Left ventricle myocardium inferior (tissue), 1 donor: ENCODE measurements at regions not wholly inside any gene's neighbourhood (a gene's known extent, or its start where the extent isn't known, plus 50 kb on each side); places are given as distances from the start of the nearest gene placed in this dataset.

Source experiments
- DNase-seq: peaks from one replicate; pipeline ENCODE4 v3.0.0-alpha.2; 2020
- H3K27ac ChIP-seq: fragments of 200-600 bp; replicated peaks from 2 replicates; pipeline ENCODE4 v1.8.0; 2021
- H3K27me3 ChIP-seq: fragments of 200-600 bp; 2 replicates; pipeline ENCODE4 v1.8.0; 2021; ENCODE audit warnings: low read depth
- H3K36me3 ChIP-seq: fragments of 200-600 bp; 2 replicates; pipeline ENCODE4 v1.8.0; 2021
- H3K4me1 ChIP-seq: fragments of 200-600 bp; 2 replicates; pipeline ENCODE4 v1.8.0; 2021
- H3K4me3 ChIP-seq: fragments of 200-600 bp; 2 replicates; pipeline ENCODE4 v1.8.0; 2021; ENCODE audit warnings: mild to moderate bottlenecking, moderate library complexity
- H3K9me3 ChIP-seq: fragments of 200-600 bp; replicated peaks from 2 replicates; pipeline ENCODE4 v1.8.0; 2021
- intact Hi-C: fragments of 100-400 bp; cut with micrococcal nuclease; formaldehyde crosslinking; loops from one replicate; pipeline ENCODE4 v1.11.0; 2022
- TF ChIP-seq, protein P1 (sequence below): fragments of 200-600 bp; IDR thresholded peaks from 2 replicates; pipeline ENCODE4 v1.8.0; 2021; ENCODE audit warnings: antibody characterized with exemption, mild to moderate bottlenecking, borderline replicate concordance
- donor health status: DM: no; HTN: yes; CAD: no; lungs with severe emphysema.

DNA sequence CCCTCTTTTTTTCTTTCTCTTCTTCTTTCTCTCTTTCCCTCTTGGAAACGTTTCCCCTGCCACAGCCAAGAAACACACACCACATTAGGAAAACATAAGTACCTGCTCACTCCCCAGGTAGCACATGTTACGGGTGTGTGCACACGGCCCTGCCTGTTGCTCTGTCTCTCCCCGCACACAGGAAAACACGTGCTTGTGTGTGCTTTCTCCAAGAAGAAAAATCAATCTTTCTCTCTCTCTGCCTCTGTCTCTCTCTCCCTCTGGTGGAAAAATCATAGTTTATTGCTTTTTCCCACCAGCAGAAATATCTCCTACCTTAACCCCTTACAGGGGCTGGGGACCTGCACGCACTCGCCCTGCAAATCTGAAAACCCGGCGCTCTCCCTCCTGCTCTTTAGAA is 102.3 kb downstream of the EDN3 start:
- Histone ChIP-seq H3K4me1 (peaks cover 19% of the 10 kb centered on the region), H3K4me3 (no peak overlapping the region), H3K27me3 (peaks cover 98% of the 10 kb centered on the region), H3K36me3 (no peaks in the 10 kb centered on the region), H3K9me3 (no peaks in the 10 kb centered on the region), H3K27ac (no peak overlapping the region)
- intact Hi-C loops = no loop called here
- TF ChIP-seq, protein P1, sequence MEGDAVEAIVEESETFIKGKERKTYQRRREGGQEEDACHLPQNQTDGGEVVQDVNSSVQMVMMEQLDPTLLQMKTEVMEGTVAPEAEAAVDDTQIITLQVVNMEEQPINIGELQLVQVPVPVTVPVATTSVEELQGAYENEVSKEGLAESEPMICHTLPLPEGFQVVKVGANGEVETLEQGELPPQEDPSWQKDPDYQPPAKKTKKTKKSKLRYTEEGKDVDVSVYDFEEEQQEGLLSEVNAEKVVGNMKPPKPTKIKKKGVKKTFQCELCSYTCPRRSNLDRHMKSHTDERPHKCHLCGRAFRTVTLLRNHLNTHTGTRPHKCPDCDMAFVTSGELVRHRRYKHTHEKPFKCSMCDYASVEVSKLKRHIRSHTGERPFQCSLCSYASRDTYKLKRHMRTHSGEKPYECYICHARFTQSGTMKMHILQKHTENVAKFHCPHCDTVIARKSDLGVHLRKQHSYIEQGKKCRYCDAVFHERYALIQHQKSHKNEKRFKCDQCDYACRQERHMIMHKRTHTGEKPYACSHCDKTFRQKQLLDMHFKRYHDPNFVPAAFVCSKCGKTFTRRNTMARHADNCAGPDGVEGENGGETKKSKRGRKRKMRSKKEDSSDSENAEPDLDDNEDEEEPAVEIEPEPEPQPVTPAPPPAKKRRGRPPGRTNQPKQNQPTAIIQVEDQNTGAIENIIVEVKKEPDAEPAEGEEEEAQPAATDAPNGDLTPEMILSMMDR = no peak
- no peak for DNase-seq

DNA sequence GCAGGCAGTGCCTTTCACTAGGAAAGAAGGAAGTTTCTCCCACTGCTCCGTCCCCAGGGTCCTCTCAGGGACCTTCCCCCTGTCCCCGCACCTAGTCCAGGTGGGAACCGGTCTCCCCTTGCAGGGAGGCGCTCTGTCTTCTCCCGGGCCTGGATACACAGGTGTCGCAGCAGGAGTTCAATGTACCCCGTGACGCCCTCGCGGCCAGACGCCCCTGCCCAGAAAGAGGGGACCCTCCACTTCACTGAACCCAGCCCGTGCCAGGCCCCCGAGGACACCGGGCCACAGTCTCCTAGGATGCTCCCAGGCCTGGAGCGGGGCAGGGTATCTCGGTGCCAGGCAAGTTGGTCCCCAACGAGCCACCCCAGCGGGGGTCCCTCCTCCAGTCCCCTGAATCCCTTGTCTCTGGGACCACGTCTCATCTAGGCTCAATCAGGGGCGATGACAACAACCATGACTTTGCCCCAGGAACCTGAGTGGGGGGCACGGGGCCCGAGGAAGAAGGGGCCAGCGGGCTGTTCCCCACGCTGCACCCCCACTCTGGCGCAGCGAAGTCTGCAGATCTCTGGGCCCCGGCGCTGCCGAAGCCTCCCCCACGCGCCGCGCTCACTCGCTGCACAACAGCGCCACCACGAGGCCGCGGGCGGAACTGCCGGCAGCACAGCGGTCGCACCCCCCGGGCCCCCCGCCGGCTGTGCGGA is 103.0 kb downstream of the EDN3 start:
- intact Hi-C loops = no loop called here
- Histone ChIP-seq H3K27me3 (peaks cover 98% of the 10 kb centered on the region), H3K27ac (no peak overlapping the region), H3K4me1 (peaks cover 19% of the 10 kb centered on the region), H3K36me3 (no peaks in the 10 kb centered on the region), H3K9me3 (no peaks in the 10 kb centered on the region), H3K4me3 (peak overlapping the region; percentile 40)
- TF ChIP-seq, protein P1 = peak; percentile 93
- DNase-seq = peak; percentile 36

DNA sequence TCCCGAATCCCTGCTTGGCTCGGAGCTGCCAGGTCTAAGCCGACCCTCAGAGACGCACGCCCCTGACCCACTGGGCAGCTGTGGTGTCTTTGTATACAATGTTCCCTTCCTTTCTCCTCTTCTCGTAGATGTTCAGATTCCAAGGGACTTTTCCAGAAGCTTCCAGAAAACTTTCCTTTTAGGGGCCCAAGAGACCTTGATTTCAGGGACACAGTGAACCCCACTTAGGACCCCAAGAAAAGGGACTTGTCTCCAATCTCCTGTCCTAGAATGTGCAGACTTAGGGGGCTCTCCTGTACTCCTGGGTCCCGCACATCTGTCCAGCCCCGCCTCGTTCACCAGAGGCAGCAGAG is 103.5 kb downstream of the EDN3 start:
- Histone ChIP-seq H3K4me3 (peak overlapping the region; percentile 40), H3K27me3 (peaks cover 98% of the 10 kb centered on the region), H3K4me1 (peaks cover 19% of the 10 kb centered on the region), H3K36me3 (no peaks in the 10 kb centered on the region), H3K27ac (no peak overlapping the region), H3K9me3 (no peaks in the 10 kb centered on the region)
- intact Hi-C loops = no loop called here
- TF ChIP-seq, protein P1 = peak; percentile 9
- DNase-seq = no peak

DNA sequence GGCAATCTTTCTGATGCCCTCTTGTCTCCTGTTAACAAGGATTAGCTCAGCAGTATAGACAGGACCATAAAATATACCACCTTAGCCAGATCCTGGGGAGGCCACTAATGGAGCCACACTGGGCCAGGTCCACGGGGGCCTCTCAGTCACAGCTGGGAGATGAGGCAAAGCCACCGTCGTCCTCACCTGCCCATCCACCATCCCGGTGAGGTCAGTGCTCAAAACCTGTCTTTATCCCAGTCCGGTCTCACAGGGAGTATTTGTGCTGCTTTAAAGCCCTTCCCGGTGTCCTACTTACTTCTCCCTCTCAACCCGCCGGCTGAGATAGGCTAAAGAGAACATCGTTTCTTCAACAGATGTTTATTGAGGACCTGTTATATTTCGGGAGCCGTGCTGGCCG is 104.3 kb downstream of the EDN3 start:
- Histone ChIP-seq H3K36me3 (no peaks in the 10 kb centered on the region), H3K27ac (no peak overlapping the region), H3K4me1 (peaks cover 19% of the 10 kb centered on the region), H3K9me3 (no peaks in the 10 kb centered on the region), H3K4me3 (no peak overlapping the region), H3K27me3 (peaks cover 98% of the 10 kb centered on the region)
- intact Hi-C loops = no loop called here
- TF ChIP-seq, protein P1 = no peak
- DNase-seq = no peak

DNA sequence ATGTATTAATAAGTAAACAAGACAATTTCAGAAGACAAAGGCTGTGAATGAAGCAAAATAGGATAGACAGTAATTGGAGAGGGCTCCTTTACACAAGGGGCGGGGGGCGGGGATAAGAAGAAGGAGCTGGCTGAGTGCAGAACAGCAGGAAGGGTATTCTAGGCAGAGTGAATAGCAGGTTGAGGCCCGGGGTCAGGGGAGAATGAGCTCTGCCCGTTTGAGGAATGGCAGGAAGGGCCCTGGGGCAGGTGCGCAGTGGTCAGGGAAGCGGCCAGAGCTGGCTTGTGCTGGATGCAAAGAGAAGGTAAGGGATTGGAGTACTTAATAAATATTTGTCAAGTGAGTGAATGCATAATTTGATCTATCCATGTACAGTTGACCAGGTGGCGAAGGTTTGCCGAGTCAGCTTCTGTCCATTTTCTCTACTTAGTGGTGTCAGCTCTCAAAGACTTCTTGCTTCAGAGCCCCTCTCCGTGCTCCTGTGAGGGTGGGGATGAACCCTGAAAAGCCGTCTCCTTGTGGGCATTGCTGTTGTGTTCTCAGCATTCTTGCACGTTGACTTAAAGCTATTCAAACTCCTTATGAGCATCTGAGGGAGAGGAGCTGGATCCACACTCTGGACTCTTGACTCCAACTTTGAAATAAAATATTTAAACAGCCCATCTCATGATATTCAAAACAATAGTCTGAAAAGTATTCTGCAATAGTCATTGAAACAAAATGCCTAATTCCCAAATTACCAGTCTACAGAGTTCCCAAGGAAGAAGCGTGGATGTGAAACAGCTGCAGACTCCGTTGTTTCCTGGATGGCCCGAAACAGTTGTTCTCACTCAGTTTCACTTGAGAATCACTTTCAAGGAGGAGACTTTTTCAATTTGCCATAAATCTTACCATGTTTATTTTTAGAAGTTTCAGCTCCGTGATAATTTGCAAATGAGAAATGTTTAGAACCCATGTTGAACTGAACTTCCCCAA is 105.1 kb downstream of the EDN3 start:
- Histone ChIP-seq H3K27me3 (peaks cover 99% of the 10 kb centered on the region), H3K4me3 (no peak overlapping the region), H3K36me3 (no peaks in the 10 kb centered on the region), H3K27ac (peak overlapping the region; percentile 5), H3K4me1 (peaks cover 19% of the 10 kb centered on the region), H3K9me3 (no peaks in the 10 kb centered on the region)
- no peak for DNase-seq
- TF ChIP-seq, protein P1 = no peak
- intact Hi-C loops = no loop called here
